IMR-90 (cell line): ENCODE measurements at regions not wholly inside any gene's neighbourhood (a gene's known extent, or its start where the extent isn't known, plus 50 kb on each side); places are given as distances from the start of the nearest gene placed in this dataset.

ENCODE experiments used
- ATAC-seq: fragments of 200-7000 bp; cut with Tn5 transposase; 2 replicates; pipeline ENCODE4 v1.9.1; 2020; ENCODE audit warnings: low read depth, mild to moderate bottlenecking, moderate library complexity
- BruUV-seq: library from RNA; stranded (reverse); fragments of 400-500 nt; replicated peaks from 2 replicates; lab custom pipeline; 2021; lab: Mats Ljungman, UMichigan
- CTCF ChIA-PET: fragments of 300-600 bp; formaldehyde crosslinking; extraction: SDS; loops from one replicate; lab custom pipeline; 2021; ENCODE audit warnings: antibody characterized with exemption; lab: Yijun Ruan, JAX
- POLR2A ChIA-PET: fragments of 300-600 bp; sonication (Branson Sonifier 250); formaldehyde crosslinking; loops from one replicate; lab custom pipeline; 2022; ENCODE audit warnings: antibody characterized with exemption; ENCODE audit not compliant: unreplicated experiment; lab: Charles Lee
- DNase-seq: peaks from one replicate; pipeline ENCODE4 v3.0.0; 2013
- H2AFZ ChIP-seq: replicated peaks from 2 replicates; pipeline ENCODE3; 2013; ENCODE audit warnings: low read length, mild to moderate bottlenecking; ENCODE audit not compliant: poor library complexity
- H2AK5ac ChIP-seq: 2 replicates; pipeline ENCODE4 v1.6.1; 2013; ENCODE audit warnings: low read depth, low read length, inconsistent platforms
- H2AK9ac ChIP-seq: replicated peaks from 2 replicates; pipeline ENCODE3; 2013; ENCODE audit warnings: mild to moderate bottlenecking, low read depth, low read length, moderate library complexity; ENCODE audit not compliant: poor library complexity
- H2BK120ac ChIP-seq: 2 replicates; pipeline ENCODE4 v1.6.1; 2013; ENCODE audit warnings: low read depth, low read length, inconsistent platforms
- H2BK15ac ChIP-seq: 3 replicates; pipeline ENCODE4 v1.6.1; 2013; ENCODE audit warnings: low read depth, low read length, inconsistent platforms
- H2BK20ac ChIP-seq: 2 replicates; pipeline ENCODE4 v1.6.1; 2013; ENCODE audit warnings: low read depth, mild to moderate bottlenecking, inconsistent platforms, low read length, moderate library complexity
- H2BK5ac ChIP-seq: 2 replicates; pipeline ENCODE4 v1.6.1; 2013; ENCODE audit warnings: mild to moderate bottlenecking, low read depth, low read length, inconsistent platforms; ENCODE audit not compliant: poor library complexity, severe bottlenecking
- H3K14ac ChIP-seq: replicated peaks from 2 replicates; pipeline ENCODE4 v1.6.1; 2013; ENCODE audit warnings: low read depth, low read length, inconsistent platforms
- H3K18ac ChIP-seq: 2 replicates; pipeline ENCODE4 v1.6.1; 2013; ENCODE audit warnings: low read depth, low read length, control low read depth
- H3K23ac ChIP-seq: 2 replicates; pipeline ENCODE4 v1.6.1; 2013; ENCODE audit warnings: low read depth, low read length, inconsistent platforms
- H3K27ac ChIP-seq: 2 replicates; pipeline ENCODE4 v1.5.1; 2013; ENCODE audit warnings: mild to moderate bottlenecking, control low read depth, low read length; ENCODE audit not compliant: insufficient read depth
- H3K27me3 ChIP-seq: 2 replicates; pipeline ENCODE4 v1.6.1; 2013; ENCODE audit warnings: low read length; ENCODE audit not compliant: control insufficient read depth, insufficient read depth
- H3K36me3 ChIP-seq: 2 replicates; pipeline ENCODE4 v1.6.1; 2013; ENCODE audit warnings: low read length, mixed read lengths; ENCODE audit not compliant: control insufficient read depth, insufficient read depth
- H3K4ac ChIP-seq: 2 replicates; pipeline ENCODE4 v1.6.1; 2013; ENCODE audit warnings: low read depth, low read length, inconsistent platforms
- H3K4me1 ChIP-seq: 2 replicates; pipeline ENCODE4 v1.6.1; 2013; ENCODE audit warnings: low read length, mixed read lengths; ENCODE audit not compliant: control insufficient read depth, insufficient read depth
- H3K4me2 ChIP-seq: 2 replicates; pipeline ENCODE4 v1.6.1; 2013; ENCODE audit warnings: low read depth, mild to moderate bottlenecking, control low read depth, low read length, moderate library complexity
- H3K4me3 ChIP-seq: 2 replicates; pipeline ENCODE4 v1.5.1; 2013; ENCODE audit warnings: low read depth, mild to moderate bottlenecking, control low read depth, low read length, moderate library complexity; ENCODE audit not compliant: insufficient read depth
- H3K56ac ChIP-seq: 2 replicates; pipeline ENCODE4 v1.6.1; 2013; ENCODE audit warnings: low read length, inconsistent platforms; ENCODE audit not compliant: insufficient read depth; ENCODE audit errors: extremely low read depth
- H3K79me1 ChIP-seq, 2 experiments: 2 replicates each; pipeline ENCODE4 v1.6.1; 2013; ENCODE audit warnings: low read length in 2 of 2, inconsistent platforms in 1 of 2, low read depth in 1 of 2
- H3K9ac ChIP-seq: 2 replicates; pipeline ENCODE4 v1.6.1; 2013; ENCODE audit warnings: low read depth, low read length, control low read depth
- H3K9me1 ChIP-seq: 2 replicates; pipeline ENCODE4 v1.6.1; 2013; ENCODE audit warnings: low read length, inconsistent platforms; ENCODE audit not compliant: insufficient read depth
- H3K9me3 ChIP-seq: 2 replicates; pipeline ENCODE4 v1.6.1; 2013; ENCODE audit warnings: low read length; ENCODE audit not compliant: control insufficient read depth, insufficient read depth
- H4K20me1 ChIP-seq: 2 replicates; pipeline ENCODE4 v1.6.1; 2013; ENCODE audit warnings: low read length, inconsistent platforms; ENCODE audit not compliant: insufficient read depth
- H4K5ac ChIP-seq: 2 replicates; pipeline ENCODE4 v1.6.1; 2013; ENCODE audit warnings: mild to moderate bottlenecking, low read depth, low read length, control low read depth
- H4K8ac ChIP-seq, 2 experiments: 2 replicates each; pipeline ENCODE4 v1.6.1; 2013; ENCODE audit warnings: low read depth in 2 of 2, low read length in 2 of 2, control low read depth in 1 of 2, inconsistent platforms in 1 of 2
- H4K91ac ChIP-seq: 2 replicates; pipeline ENCODE4 v1.6.1; 2013; ENCODE audit warnings: low read depth, low read length, inconsistent platforms; ENCODE audit not compliant: insufficient read depth
- BHLHE40 ChIP-seq: fragments of 150-350 bp; IDR thresholded peaks from 2 replicates; pipeline ENCODE4 v1.6.1; 2016; ENCODE audit warnings: mild to moderate bottlenecking, low read depth, low read length
- CEBPB ChIP-seq: IDR thresholded peaks from 2 replicates; pipeline ENCODE4 v1.6.1; 2012; ENCODE audit warnings: low read depth, low read length, improper control_type of control experiment
- CHD1 ChIP-seq: IDR thresholded peaks from 2 replicates; pipeline ENCODE4 v1.6.1; 2012; ENCODE audit warnings: low read depth, low read length, improper control_type of control experiment
- CTCF ChIP-seq: conservative IDR thresholded peaks from 2 replicates; pipeline ENCODE4 v1.5.1; 2012; ENCODE audit warnings: mild to moderate bottlenecking, low read depth, low read length, improper control_type of control experiment
- ELK1 ChIP-seq: fragments of 150-350 bp; IDR thresholded peaks from 2 replicates; pipeline ENCODE4 v1.6.1; 2016; ENCODE audit warnings: low read depth, mild to moderate bottlenecking, low read length, moderate library complexity, borderline replicate concordance
- FOS ChIP-seq: fragments of 150-350 bp; IDR thresholded peaks from 2 replicates; pipeline ENCODE4 v1.6.1; 2016; ENCODE audit warnings: low read depth, low read length
- MAFK ChIP-seq: IDR thresholded peaks from 2 replicates; pipeline ENCODE4 v1.6.1; 2012; ENCODE audit warnings: low read depth, low read length, improper control_type of control experiment
- MAZ ChIP-seq: IDR thresholded peaks from 2 replicates; pipeline ENCODE4 v1.6.1; 2012; ENCODE audit warnings: low read depth, mild to moderate bottlenecking, low read length, improper control_type of control experiment, moderate library complexity, borderline replicate concordance
- MXI1 ChIP-seq: IDR thresholded peaks from 2 replicates; pipeline ENCODE4 v1.6.1; 2012; ENCODE audit warnings: low read depth, mild to moderate bottlenecking, low read length, moderate library complexity, borderline replicate concordance
- NFE2L2 ChIP-seq: fragments of 150-350 bp; IDR thresholded peaks from 2 replicates; pipeline ENCODE4 v1.6.1; 2016; ENCODE audit warnings: low read depth, mild to moderate bottlenecking, low read length
- POLR2A ChIP-seq: IDR thresholded peaks from 2 replicates; pipeline ENCODE4 v1.6.1; 2012; ENCODE audit warnings: mild to moderate bottlenecking, low read depth, low read length
- RAD21 ChIP-seq: IDR thresholded peaks from 2 replicates; pipeline ENCODE4 v1.6.1; 2012; ENCODE audit warnings: low read length, improper control_type of control experiment
- RCOR1 ChIP-seq: IDR thresholded peaks from 2 replicates; pipeline ENCODE4 v1.6.1; 2012; ENCODE audit warnings: mild to moderate bottlenecking, low read length, improper control_type of control experiment; ENCODE audit not compliant: insufficient replicate concordance
- RFX5 ChIP-seq: IDR thresholded peaks from 2 replicates; pipeline ENCODE4 v1.8.0; 2012; ENCODE audit warnings: low read depth, mild to moderate bottlenecking, low read length, moderate library complexity
- SMC3 ChIP-seq: fragments of 150-350 bp; IDR thresholded peaks from 2 replicates; pipeline ENCODE4 v1.6.1; 2016; ENCODE audit warnings: low read depth, mild to moderate bottlenecking, antibody characterized with exemption, low read length, moderate library complexity
- WGBS, 2 experiments: methylation state at CpG; one replicate each; pipeline versions ENCODE4 v1.1.5 to v1.1.7; 2013; ENCODE audit warnings: missing lambda C conversion rate in 2 of 2; ENCODE audit not compliant: insufficient read length in 1 of 2; ENCODE audit errors: extremely low coverage in 2 of 2; 5-methylcytosine and 5-hydroxymethylcytosine counted together
- dilution Hi-C: fragments of 300-500 bp; cut with HindIII; formaldehyde crosslinking; loops from one replicate; pipeline ENCODE4 v1.14.3; 2018; ENCODE audit warnings: low sequenced_read_pairs; ENCODE audit not compliant: unreplicated experiment
- in situ Hi-C: fragments of 300-500 bp; cut with MboI; formaldehyde crosslinking; loops from 3 replicates; pipeline ENCODE4 v1.14.3; 2019; ENCODE audit warnings: low sequenced_read_pairs, inconsistent platforms, mixed read lengths
- intact Hi-C: fragments of 100-400 bp; cut with micrococcal nuclease; formaldehyde crosslinking; loops from 2 replicates; pipeline ENCODE4 v1.10.0; 2022
- TF ChIP-seq, protein P1 (sequence below): fragments of 150-350 bp; IDR thresholded peaks from 2 replicates; pipeline ENCODE4 v1.6.1; 2017; ENCODE audit warnings: mild to moderate bottlenecking, antibody characterized with exemption, low read length, low read depth

DNA sequence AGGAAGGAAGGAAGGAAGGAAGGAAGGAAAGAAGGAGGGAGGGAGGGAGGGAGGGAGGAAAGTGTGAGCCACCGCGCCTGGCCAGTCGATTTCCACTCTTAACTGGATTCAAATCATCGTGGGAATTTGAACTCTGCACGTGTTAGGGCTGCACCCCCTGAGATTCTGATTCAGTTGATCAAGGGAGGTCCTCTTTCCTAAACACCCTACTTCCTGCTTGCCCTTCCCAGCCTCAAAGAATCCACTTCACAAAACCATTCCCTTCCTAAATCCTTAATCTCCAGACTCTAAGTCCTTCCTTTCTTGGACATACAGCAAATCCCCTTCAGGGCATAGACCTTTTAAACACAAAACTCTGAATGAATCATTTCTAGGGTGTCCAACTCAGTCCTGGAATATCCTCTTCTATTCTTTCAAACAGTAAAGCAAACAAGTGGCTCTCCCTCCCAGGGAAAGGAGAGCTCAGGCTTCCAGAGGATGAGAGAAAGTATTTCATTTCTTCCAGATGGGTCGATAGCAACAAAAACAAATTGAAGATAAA is 68.2 kb upstream of the MBOAT2 start:
- H3K4me2 ChIP-seq = no peak overlapping the region
- no peak overlapping the region for H4K5ac ChIP-seq
- H4K20me1 ChIP-seq = no peaks in the 10 kb centered on the region
- BruUV-seq = no TSS peak
- peak overlapping the region; percentile 35 for H2BK5ac ChIP-seq
- H2BK20ac ChIP-seq = no peak overlapping the region
- in situ Hi-C loops = no loop called here
- peaks cover 12% of the 10 kb centered on the region for H3K4me1 ChIP-seq
- no peak for ATAC-seq
- POLR2A ChIA-PET = no interaction called here
- no peak for TF ChIP-seq CEBPB
- no peak for TF ChIP-seq SMC3
- no peak for TF ChIP-seq POLR2A
- TF ChIP-seq RCOR1 = no peak
- TF ChIP-seq CTCF = no peak
- TF ChIP-seq MAFK = no peak
- TF ChIP-seq BHLHE40 = no peak
- no peak for TF ChIP-seq FOS
- no peak for TF ChIP-seq NFE2L2
- no peak for TF ChIP-seq RFX5
- no peak for TF ChIP-seq MXI1
- TF ChIP-seq RAD21 = no peak
- no peak for TF ChIP-seq CHD1
- no peak for TF ChIP-seq MAZ
- TF ChIP-seq ELK1 = no peak
- TF ChIP-seq, protein P1, sequence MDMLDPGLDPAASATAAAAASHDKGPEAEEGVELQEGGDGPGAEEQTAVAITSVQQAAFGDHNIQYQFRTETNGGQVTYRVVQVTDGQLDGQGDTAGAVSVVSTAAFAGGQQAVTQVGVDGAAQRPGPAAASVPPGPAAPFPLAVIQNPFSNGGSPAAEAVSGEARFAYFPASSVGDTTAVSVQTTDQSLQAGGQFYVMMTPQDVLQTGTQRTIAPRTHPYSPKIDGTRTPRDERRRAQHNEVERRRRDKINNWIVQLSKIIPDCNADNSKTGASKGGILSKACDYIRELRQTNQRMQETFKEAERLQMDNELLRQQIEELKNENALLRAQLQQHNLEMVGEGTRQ = no peak
- H2AK5ac ChIP-seq = peak overlapping the region; percentile 70; the same call in 1 of the 2 replicates
- H3K4me3 ChIP-seq = no peak overlapping the region
- CTCF ChIA-PET = interaction anchor here (0.7 kb wide), 1 partner anchor 8 kb away, joined by 3 read pairs; no protein-coding TSS in a partner anchor
- H3K23ac ChIP-seq = peak overlapping the region; percentile 5; the same call in 1 of the 2 replicates
- no peak overlapping the region for H3K18ac ChIP-seq
- WGBS, 2 experiments = 67% methylated on average over 2 of the region's 6 CpGs; no CpG with 5 or more reads in 1 of the 2 experiments
- peaks cover under 1% of the 10 kb centered on the region for H3K9me3 ChIP-seq
- dilution Hi-C loops = no loop called here
- intact Hi-C loops = no loop called here
- H3K9me1 ChIP-seq = peaks cover 11% of the 10 kb centered on the region; the same call in 1 of the 2 replicates
- H3K79me1 ChIP-seq = no peaks in the 10 kb centered on the region
- H4K91ac ChIP-seq = peak overlapping the region; percentile 31; the same call in 1 of the 2 replicates
- no peak overlapping the region for H3K56ac ChIP-seq
- no peaks in the 10 kb centered on the region for H3K27me3 ChIP-seq
- DNase-seq = no peak
- H3K14ac ChIP-seq = 0 out of 2 replicates have a peak overlapping the region, but pooled peaks have one; percentile 60
- H2BK120ac ChIP-seq = peak overlapping the region; percentile 70; the same call in 1 of the 2 replicates
- no peaks in the 10 kb centered on the region for H3K36me3 ChIP-seq
- peak overlapping the region in 1 of 2 experiments; percentile 38; a peak in 1 of 4 replicates for H4K8ac ChIP-seq
- H3K9ac ChIP-seq = no peak overlapping the region
- peak overlapping the region; percentile 15; the same call in 1 of the 2 replicates for H3K4ac ChIP-seq
- no peak overlapping the region for H2AFZ ChIP-seq
- no peak overlapping the region for H2AK9ac ChIP-seq
- H2BK15ac ChIP-seq = 0 out of 3 replicates have a peak overlapping the region, but pooled peaks have one; percentile 74
- H3K27ac ChIP-seq = no peak overlapping the region
